AG10803 (cell line): ENCODE measurements at regions not wholly inside any gene's neighbourhood (a gene's known extent, or its start where the extent isn't known, plus 50 kb on each side); places are given as distances from the start of the nearest gene placed in this dataset.

Experiments used
- DNase-seq: peaks from one replicate; pipeline ENCODE4 v3.0.0; 2010; ENCODE audit warnings: low read depth
- H3K4me3 ChIP-seq: 2 replicates; pipeline ENCODE4 v1.5.1; 2011; ENCODE audit warnings: mild to moderate bottlenecking, low read length, control low read depth
- TF ChIP-seq, protein P1 (sequence below): conservative IDR thresholded peaks from 2 replicates; pipeline ENCODE4 v1.5.1; 2011; ENCODE audit warnings: mild to moderate bottlenecking, low read length, control low read depth, inconsistent platforms

DNA sequence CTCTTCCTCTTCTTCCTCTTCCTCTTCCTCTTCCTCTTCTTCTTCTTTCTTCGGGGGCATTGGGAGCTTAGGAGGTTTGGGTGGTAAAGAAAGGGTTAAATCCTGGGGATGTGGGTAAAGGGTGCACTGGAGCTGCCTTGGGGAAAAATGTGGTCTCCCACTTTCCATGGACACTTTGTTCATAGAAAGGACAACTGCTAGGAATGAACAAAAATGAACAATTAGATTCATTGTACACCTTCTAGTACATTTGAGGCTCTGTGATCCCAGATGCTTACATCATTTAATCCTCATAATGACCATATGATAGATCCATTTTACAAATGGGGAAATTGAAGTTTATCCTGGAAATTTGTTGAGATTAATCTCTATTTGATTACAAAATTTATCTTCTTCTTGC, 699.7 kb downstream of the TUSC7 start:
- DNase-seq = no peak
- TF ChIP-seq, protein P1, sequence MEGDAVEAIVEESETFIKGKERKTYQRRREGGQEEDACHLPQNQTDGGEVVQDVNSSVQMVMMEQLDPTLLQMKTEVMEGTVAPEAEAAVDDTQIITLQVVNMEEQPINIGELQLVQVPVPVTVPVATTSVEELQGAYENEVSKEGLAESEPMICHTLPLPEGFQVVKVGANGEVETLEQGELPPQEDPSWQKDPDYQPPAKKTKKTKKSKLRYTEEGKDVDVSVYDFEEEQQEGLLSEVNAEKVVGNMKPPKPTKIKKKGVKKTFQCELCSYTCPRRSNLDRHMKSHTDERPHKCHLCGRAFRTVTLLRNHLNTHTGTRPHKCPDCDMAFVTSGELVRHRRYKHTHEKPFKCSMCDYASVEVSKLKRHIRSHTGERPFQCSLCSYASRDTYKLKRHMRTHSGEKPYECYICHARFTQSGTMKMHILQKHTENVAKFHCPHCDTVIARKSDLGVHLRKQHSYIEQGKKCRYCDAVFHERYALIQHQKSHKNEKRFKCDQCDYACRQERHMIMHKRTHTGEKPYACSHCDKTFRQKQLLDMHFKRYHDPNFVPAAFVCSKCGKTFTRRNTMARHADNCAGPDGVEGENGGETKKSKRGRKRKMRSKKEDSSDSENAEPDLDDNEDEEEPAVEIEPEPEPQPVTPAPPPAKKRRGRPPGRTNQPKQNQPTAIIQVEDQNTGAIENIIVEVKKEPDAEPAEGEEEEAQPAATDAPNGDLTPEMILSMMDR = no peak
- no peak overlapping the region for H3K4me3 ChIP-seq

- H3K4me3 ChIP-seq = no peak overlapping the region
- TF ChIP-seq, protein P1 = no peak
- peak; percentile 0 for DNase-seq
Observed at GRCh38 chr3:117409701-117410459, 700.3 kb downstream of the TUSC7 start.

DNA sequence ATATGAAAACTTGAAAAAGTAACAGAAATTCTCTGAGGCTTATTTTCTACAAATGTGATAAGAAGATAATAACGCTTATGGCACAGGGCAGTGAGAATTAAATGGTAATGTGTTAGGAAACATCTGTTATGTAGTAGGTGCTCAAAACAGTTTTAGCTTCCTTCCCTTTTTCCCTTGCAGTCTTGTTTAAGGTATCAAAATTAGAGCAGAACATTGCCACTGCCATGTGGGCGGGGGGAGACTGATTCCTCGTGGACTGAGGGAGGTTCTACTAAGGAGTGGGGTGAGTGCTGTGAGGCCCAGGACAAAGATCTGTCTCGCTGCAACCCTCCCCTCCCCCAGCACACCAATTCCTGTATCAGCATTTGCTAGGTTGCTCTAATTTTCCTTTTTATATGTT, 702.4 kb downstream of the TUSC7 start:
- DNase-seq = no peak
- H3K4me3 ChIP-seq = no peak overlapping the region
- TF ChIP-seq, protein P1 = no peak

GRCh38 chr3:117417411-117417810, 707.8 kb downstream of the TUSC7 start:
- H3K4me3 ChIP-seq = no peak overlapping the region
- DNase-seq = peak; percentile 2
- TF ChIP-seq, protein P1 = no peak

DNA sequence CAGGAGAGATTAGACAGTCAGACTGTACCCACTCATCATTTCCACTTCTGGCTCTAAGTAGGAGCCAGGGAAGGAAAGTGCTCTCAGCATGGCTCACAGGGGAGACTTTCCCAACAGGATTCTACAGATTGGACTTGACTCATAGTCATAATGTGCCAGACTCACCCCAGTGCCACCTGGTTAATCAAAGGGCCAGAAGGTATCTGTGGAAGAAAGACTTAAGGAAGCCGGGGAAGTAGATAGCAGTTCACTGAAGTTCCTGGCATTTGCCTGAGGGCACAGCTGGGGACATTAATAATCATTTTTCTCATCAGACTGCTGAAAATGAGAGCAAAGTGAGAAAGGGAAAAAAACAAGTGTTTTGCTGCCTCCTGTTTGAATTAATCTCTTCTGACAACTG, 717.5 kb downstream of the TUSC7 start:
- no peak overlapping the region for H3K4me3 ChIP-seq
- DNase-seq = no peak
- TF ChIP-seq, protein P1 = no peak

GRCh38 chr3:117433427-117433826, 723.8 kb downstream of the TUSC7 start:
- TF ChIP-seq, protein P1 = no peak
- DNase-seq = no peak
- no peak overlapping the region for H3K4me3 ChIP-seq

- no peak for DNase-seq
- no peak overlapping the region for H3K4me3 ChIP-seq
- TF ChIP-seq, protein P1 = no peak
Observed at GRCh38 chr3:117434661-117435412, 725.3 kb downstream of the TUSC7 start.
